RWPE2 (cell line): ENCODE measurements at regions not wholly inside any gene's neighbourhood (a gene's known extent, or its start where the extent isn't known, plus 50 kb on each side); places are given as distances from the start of the nearest gene placed in this dataset.

Experiments
- ATAC-seq: fragments of 200-7000 bp; cut with Tn5 transposase; 3 replicates; pipeline ENCODE4 v1.9.1; 2021; ENCODE audit warnings: low read depth
- DNase-seq: peaks from one replicate; pipeline ENCODE4 v3.0.0-alpha.2; 2020; ENCODE audit warnings: low spot score
- H3K27ac ChIP-seq: fragments of 450-650 bp; 2 replicates; pipeline ENCODE4 v1.5.1; 2017; ENCODE audit warnings: mild to moderate bottlenecking; ENCODE audit not compliant: poor library complexity, severe bottlenecking
- H3K27me3 ChIP-seq: fragments of 250-450 bp; sonication (Bioruptor Pico); 2 replicates; pipeline ENCODE4 v1.5.1; 2021; ENCODE audit warnings: mild to moderate bottlenecking, moderate library complexity; ENCODE audit not compliant: insufficient read depth, poor library complexity, severe bottlenecking
- H3K36me3 ChIP-seq: fragments of 250-450 bp; sonication (Bioruptor Pico); 2 replicates; pipeline ENCODE4 v1.5.1; 2020; ENCODE audit warnings: low read depth, mild to moderate bottlenecking, moderate library complexity
- H3K4me1 ChIP-seq: fragments of 250-450 bp; sonication (Bioruptor Pico); 2 replicates; pipeline ENCODE4 v1.5.1; 2021; ENCODE audit warnings: mild to moderate bottlenecking, moderate library complexity; ENCODE audit not compliant: insufficient read depth, poor library complexity, severe bottlenecking
- H3K4me3 ChIP-seq: fragments of 250-450 bp; sonication (Bioruptor Pico); 2 replicates; pipeline ENCODE4 v1.5.1; 2021; ENCODE audit warnings: mild to moderate bottlenecking, moderate library complexity; ENCODE audit not compliant: severe bottlenecking
- H3K9me3 ChIP-seq: fragments of 250-450 bp; sonication (Bioruptor Pico); 2 replicates; pipeline ENCODE4 v1.5.1; 2021; ENCODE audit warnings: mild to moderate bottlenecking, moderate library complexity; ENCODE audit not compliant: severe bottlenecking
- CTCF ChIP-seq: fragments of 450-650 bp; IDR thresholded peaks from one replicate; pipeline ENCODE4 v1.5.1; 2017; ENCODE audit warnings: mild to moderate bottlenecking, moderate library complexity; ENCODE audit not compliant: poor library complexity, severe bottlenecking

GRCh38 chr11:15526032-15526431, 411.3 kb downstream of the INSC start:
- no peaks in the 10 kb centered on the region for H3K4me1 ChIP-seq
- no peak for TF ChIP-seq CTCF

GRCh38 chr11:15526859-15527450, 412.2 kb downstream of the INSC start:
- no peak for TF ChIP-seq CTCF
- H3K27me3 ChIP-seq: no peaks in the 10 kb centered on the region
- DNase-seq (no peak), ATAC-seq (no peak)
- H3K4me3 ChIP-seq: no peak overlapping the region
- no peak overlapping the region for H3K27ac ChIP-seq
- H3K4me1 ChIP-seq: no peaks in the 10 kb centered on the region
- no peaks in the 10 kb centered on the region for H3K36me3 ChIP-seq
- no peaks in the 10 kb centered on the region for H3K9me3 ChIP-seq

More at GRCh38 chr11:15526032-15526431, 411.3 kb downstream of the INSC start:
- no peaks in the 10 kb centered on the region for H3K27me3 ChIP-seq
- ATAC-seq (no peak), DNase-seq (no peak)
- H3K9me3 ChIP-seq: no peaks in the 10 kb centered on the region
- no peak overlapping the region for H3K4me3 ChIP-seq
- H3K27ac ChIP-seq: no peak overlapping the region
- H3K36me3 ChIP-seq: no peaks in the 10 kb centered on the region

GRCh38 chr11:15532432-15532831, 417.7 kb downstream of the INSC start:
- Histone ChIP-seq H3K9me3 (no peaks in the 10 kb centered on the region), H3K4me1 (no peaks in the 10 kb centered on the region), H3K27ac (no peak overlapping the region), H3K36me3 (no peaks in the 10 kb centered on the region), H3K27me3 (no peaks in the 10 kb centered on the region), H3K4me3 (no peak overlapping the region)
- DNase-seq: no peak
- ATAC-seq: no peak
- TF ChIP-seq CTCF: no peak

- DNase-seq (no peak), ATAC-seq (no peak)
- H3K27me3 ChIP-seq: no peaks in the 10 kb centered on the region
- no peaks in the 10 kb centered on the region for H3K4me1 ChIP-seq
- no peaks in the 10 kb centered on the region for H3K9me3 ChIP-seq
- no peak overlapping the region for H3K4me3 ChIP-seq
- H3K27ac ChIP-seq: no peak overlapping the region
- no peaks in the 10 kb centered on the region for H3K36me3 ChIP-seq
- no peak for TF ChIP-seq CTCF
Observed at GRCh38 chr11:15534266-15534665, 419.5 kb downstream of the INSC start.

- H3K36me3 ChIP-seq: no peaks in the 10 kb centered on the region
- no peak for TF ChIP-seq CTCF
- DNase-seq (no peak), ATAC-seq (no peak)
- no peaks in the 10 kb centered on the region for H3K27me3 ChIP-seq
- H3K27ac ChIP-seq: no peak overlapping the region
- H3K9me3 ChIP-seq: no peaks in the 10 kb centered on the region
- H3K4me3 ChIP-seq: no peak overlapping the region
- H3K4me1 ChIP-seq: no peaks in the 10 kb centered on the region
Observed at GRCh38 chr11:15535414-15535813, 420.7 kb downstream of the INSC start.
